SU-DHL-6 (cell line): ENCODE measurements at regions not wholly inside any gene's neighbourhood (a gene's known extent, or its start where the extent isn't known, plus 50 kb on each side); places are given as distances from the start of the nearest gene placed in this dataset.

Source experiments
- H2AFZ ChIP-seq: fragments of 200-600 bp; sonication (generic); 2 replicates; pipeline ENCODE4 v1.6.1; 2014; ENCODE audit warnings: low read depth, mild to moderate bottlenecking, moderate library complexity, mixed read lengths, antibody characterized with exemption, low read length; ENCODE audit not compliant: severe bottlenecking
- H3F3A ChIP-seq: fragments of 200-600 bp; shearing (Covaris generic); 2 replicates; pipeline ENCODE4 v1.6.0; 2016; ENCODE audit warnings: antibody characterized with exemption, mild to moderate bottlenecking; ENCODE audit not compliant: insufficient read depth
- H3K27ac ChIP-seq: fragments of 200-600 bp; sonication (generic); 2 replicates; pipeline ENCODE4 v1.5.1; 2016; ENCODE audit warnings: low read depth, mild to moderate bottlenecking, low read length, moderate library complexity, mixed read lengths
- H3K27me3 ChIP-seq: fragments of 200-600 bp; sonication (generic), shearing (Covaris generic); 2 replicates; pipeline ENCODE4 v1.6.0; 2014; ENCODE audit warnings: mild to moderate bottlenecking, low read length
- H3K36me3 ChIP-seq: fragments of 200-600 bp; sonication (generic); 2 replicates; pipeline ENCODE4 v1.6.1; 2014; ENCODE audit warnings: mild to moderate bottlenecking, low read length, mixed read lengths
- H3K4me2 ChIP-seq: fragments of 300-600, 200-600 bp; shearing (Covaris generic), sonication (generic); 2 replicates; pipeline ENCODE4 v1.6.0; 2014; ENCODE audit warnings: low read length, low read depth, mild to moderate bottlenecking; ENCODE audit not compliant: poor library complexity, severe bottlenecking
- H3K4me3 ChIP-seq: fragments of 200-600 bp; sonication (generic); 2 replicates; pipeline ENCODE4 v1.5.1; 2014; ENCODE audit warnings: antibody characterized with exemption, low read length, mild to moderate bottlenecking, mixed read lengths; ENCODE audit not compliant: insufficient read depth, poor library complexity, severe bottlenecking
- H3K79me2 ChIP-seq: fragments of 200-600 bp; sonication (generic); 2 replicates; pipeline ENCODE4 v1.6.1; 2014; ENCODE audit warnings: mild to moderate bottlenecking, low read length, moderate library complexity; ENCODE audit not compliant: insufficient read depth
- H3K9ac ChIP-seq: fragments of 200-600 bp; sonication (generic); 2 replicates; pipeline ENCODE4 v1.7.0; 2014; ENCODE audit warnings: mild to moderate bottlenecking, low read length
- H3K9me2 ChIP-seq: fragments of 200-600 bp; sonication (generic); replicated peaks from 2 replicates; pipeline ENCODE4 v1.6.1; 2014; ENCODE audit warnings: low read length; ENCODE audit not compliant: insufficient read depth
- H3K9me3 ChIP-seq: fragments of 200-600 bp; sonication (generic); 2 replicates; pipeline ENCODE4 v1.6.1; 2014; ENCODE audit warnings: low read length, mixed read lengths; ENCODE audit not compliant: insufficient read depth
- H4K20me1 ChIP-seq: fragments of 200-600 bp; sonication (generic); 2 replicates; pipeline ENCODE4 v1.6.1; 2014; ENCODE audit warnings: low read depth, mild to moderate bottlenecking, antibody characterized with exemption, low read length, moderate library complexity, mixed read lengths
- EZH2phosphoT487 ChIP-seq: fragments of 200-600 bp; sonication (generic), shearing (Covaris generic); conservative IDR thresholded peaks from 2 replicates; pipeline ENCODE4 v1.6.1; 2018; ENCODE audit warnings: mild to moderate bottlenecking, antibody characterized with exemption, low read length, moderate library complexity, mixed read lengths
- TF ChIP-seq, protein P1 (sequence below): fragments of 200-600 bp; sonication (generic); IDR thresholded peaks from one replicate; pipeline ENCODE4 v1.5.1; 2017; ENCODE audit warnings: antibody characterized with exemption, mild to moderate bottlenecking, low read length, moderate library complexity; ENCODE audit not compliant: insufficient read depth, poor library complexity, severe bottlenecking

GRCh38 chr4:104163820-104164219, 330.9 kb downstream of the CXXC4 start:
- H3K9ac ChIP-seq, result no peak overlapping the region
- no peak overlapping the region for H2AFZ ChIP-seq
- H3K4me3 ChIP-seq, result no peak overlapping the region
- no peaks in the 10 kb centered on the region for H3K27me3 ChIP-seq
- TF ChIP-seq, protein P1, sequence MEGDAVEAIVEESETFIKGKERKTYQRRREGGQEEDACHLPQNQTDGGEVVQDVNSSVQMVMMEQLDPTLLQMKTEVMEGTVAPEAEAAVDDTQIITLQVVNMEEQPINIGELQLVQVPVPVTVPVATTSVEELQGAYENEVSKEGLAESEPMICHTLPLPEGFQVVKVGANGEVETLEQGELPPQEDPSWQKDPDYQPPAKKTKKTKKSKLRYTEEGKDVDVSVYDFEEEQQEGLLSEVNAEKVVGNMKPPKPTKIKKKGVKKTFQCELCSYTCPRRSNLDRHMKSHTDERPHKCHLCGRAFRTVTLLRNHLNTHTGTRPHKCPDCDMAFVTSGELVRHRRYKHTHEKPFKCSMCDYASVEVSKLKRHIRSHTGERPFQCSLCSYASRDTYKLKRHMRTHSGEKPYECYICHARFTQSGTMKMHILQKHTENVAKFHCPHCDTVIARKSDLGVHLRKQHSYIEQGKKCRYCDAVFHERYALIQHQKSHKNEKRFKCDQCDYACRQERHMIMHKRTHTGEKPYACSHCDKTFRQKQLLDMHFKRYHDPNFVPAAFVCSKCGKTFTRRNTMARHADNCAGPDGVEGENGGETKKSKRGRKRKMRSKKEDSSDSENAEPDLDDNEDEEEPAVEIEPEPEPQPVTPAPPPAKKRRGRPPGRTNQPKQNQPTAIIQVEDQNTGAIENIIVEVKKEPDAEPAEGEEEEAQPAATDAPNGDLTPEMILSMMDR, result no peak
- no peak for TF ChIP-seq EZH2phosphoT487
- H3K79me2 ChIP-seq, result no peaks in the 10 kb centered on the region
- H3K36me3 ChIP-seq, result no peaks in the 10 kb centered on the region
- no peaks in the 10 kb centered on the region for H3F3A ChIP-seq
- H3K4me2 ChIP-seq, result no peak overlapping the region
- H4K20me1 ChIP-seq, result no peaks in the 10 kb centered on the region
- H3K27ac ChIP-seq, result no peak overlapping the region
- H3K9me2 ChIP-seq, result no peaks in the 10 kb centered on the region
- no peaks in the 10 kb centered on the region for H3K9me3 ChIP-seq

GRCh38 chr4:104146048-104146447, 348.6 kb downstream of the CXXC4 start:
- H3K9me3 ChIP-seq, result no peaks in the 10 kb centered on the region
- H2AFZ ChIP-seq, result no peak overlapping the region
- no peaks in the 10 kb centered on the region for H3K79me2 ChIP-seq
- no peaks in the 10 kb centered on the region for H3K27me3 ChIP-seq
- no peaks in the 10 kb centered on the region for H4K20me1 ChIP-seq
- H3K27ac ChIP-seq, result no peak overlapping the region
- H3F3A ChIP-seq, result no peaks in the 10 kb centered on the region
- no peaks in the 10 kb centered on the region for H3K9me2 ChIP-seq
- H3K9ac ChIP-seq, result no peak overlapping the region
- no peak overlapping the region for H3K4me2 ChIP-seq
- no peak overlapping the region for H3K4me3 ChIP-seq
- H3K36me3 ChIP-seq, result no peaks in the 10 kb centered on the region
- TF ChIP-seq, protein P1, result no peak
- no peak for TF ChIP-seq EZH2phosphoT487

DNA sequence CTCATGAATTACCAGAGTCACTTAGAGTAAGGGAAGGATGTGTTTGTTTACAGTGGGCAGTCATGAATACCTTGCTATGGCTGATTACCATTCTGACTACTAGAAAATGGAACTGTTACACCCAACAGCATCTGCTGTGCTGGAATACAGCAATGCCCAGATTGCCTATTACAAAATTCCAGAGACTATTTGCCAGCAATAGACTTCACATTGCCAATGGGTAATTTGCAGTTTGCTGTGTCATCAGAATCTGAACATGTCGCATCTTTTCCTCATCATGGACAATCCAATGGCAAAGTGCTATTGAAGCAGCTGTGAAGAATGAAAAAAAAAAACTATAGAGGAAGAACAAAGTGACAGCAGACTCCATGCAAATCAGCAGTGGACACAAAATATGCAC, 356.6 kb downstream of the CXXC4 start:
- TF ChIP-seq EZH2phosphoT487, result no peak
- TF ChIP-seq, protein P1, result no peak
- Histone ChIP-seq H3K9me2 (no peaks in the 10 kb centered on the region), H3K27ac (no peak overlapping the region), H3K9me3 (no peaks in the 10 kb centered on the region), H3K79me2 (no peaks in the 10 kb centered on the region), H2AFZ (no peak overlapping the region), H3K27me3 (no peaks in the 10 kb centered on the region), H3K9ac (no peak overlapping the region), H3K36me3 (no peaks in the 10 kb centered on the region), H3K4me3 (no peak overlapping the region), H4K20me1 (no peaks in the 10 kb centered on the region), H3K4me2 (no peak overlapping the region), H3F3A (no peaks in the 10 kb centered on the region)
